PC-3 (cell line): ENCODE measurements at regions not wholly inside any gene's neighbourhood (a gene's known extent, or its start where the extent isn't known, plus 50 kb on each side); places are given as distances from the start of the nearest gene placed in this dataset.

ENCODE experiments used
- CTCF ChIP-seq: fragments of 300-600 bp; sonication (generic); conservative IDR thresholded peaks from 2 replicates; pipeline ENCODE4 v1.5.1; 2017; ENCODE audit warnings: antibody characterized with exemption, low read depth, mild to moderate bottlenecking, low read length
- EZH2 ChIP-seq: fragments of 300-600 bp; sonication (generic); IDR thresholded peaks from one replicate; pipeline ENCODE4 v1.6.1; 2017; ENCODE audit warnings: antibody characterized with exemption, mild to moderate bottlenecking, low read length; ENCODE audit not compliant: unreplicated experiment

DNA sequence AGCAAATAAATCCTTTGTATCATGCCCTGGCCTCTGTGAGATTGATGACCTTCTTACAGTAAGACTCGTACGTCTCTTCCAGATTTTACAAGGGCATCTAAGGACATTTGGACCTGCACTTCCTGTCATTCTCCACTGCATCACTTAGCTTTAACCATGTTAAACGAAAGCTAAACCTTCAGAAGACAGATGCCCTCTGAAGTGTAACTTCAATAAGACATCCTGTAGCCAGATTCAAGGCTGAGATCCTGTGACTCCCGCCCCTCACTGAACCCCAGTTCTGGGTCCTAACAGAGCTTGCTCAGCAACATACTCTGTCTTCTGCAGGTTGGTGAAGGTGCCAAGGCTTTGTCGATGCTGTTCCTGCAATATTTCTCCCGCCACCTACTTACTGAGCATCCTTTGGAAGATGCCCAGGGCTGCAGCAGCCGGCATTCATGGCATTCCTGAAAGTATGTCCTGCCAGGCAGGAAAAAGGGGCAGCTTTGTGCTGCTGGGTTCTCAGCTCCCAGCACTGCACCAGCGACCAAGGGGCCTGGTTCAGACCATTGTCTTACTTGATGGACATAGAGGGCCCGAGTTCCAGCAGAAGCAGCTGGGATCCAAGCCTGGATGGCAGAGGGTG is 131.1 kb downstream of the AXIN2 start:
- TF ChIP-seq CTCF (no peak), EZH2 (no peak)
